Erythroblast (primary cell): ENCODE measurements at regions not wholly inside any gene's neighbourhood (a gene's known extent, or its start where the extent isn't known, plus 50 kb on each side); places are given as distances from the start of the nearest gene placed in this dataset.

Experiments used
- GATA1 ChIP-seq: IDR thresholded peaks from 2 replicates; pipeline ENCODE4 v1.6.1; 2011; ENCODE audit warnings: low read depth, mild to moderate bottlenecking, control low read depth, low read length, moderate library complexity
- POLR2A ChIP-seq: IDR thresholded peaks from 2 replicates; pipeline ENCODE4 v1.6.1; 2011; ENCODE audit warnings: mild to moderate bottlenecking, low read length

GRCh38 chr9:135279834-135280393 lies 192.4 kb downstream of the OLFM1 start:
- TF ChIP-seq POLR2A (no peak), GATA1 (no peak)
